DND-41 (cell line): ENCODE measurements at regions not wholly inside any gene's neighbourhood (a gene's known extent, or its start where the extent isn't known, plus 50 kb on each side); places are given as distances from the start of the nearest gene placed in this dataset.

Source experiments
- CTCF ChIP-seq: IDR thresholded peaks from 2 replicates; pipeline ENCODE4 v1.5.1; 2012; ENCODE audit warnings: borderline replicate concordance, low read length, moderate library complexity, mild to moderate bottlenecking; ENCODE audit not compliant: poor library complexity, severe bottlenecking; ENCODE audit errors: extremely low read depth
- EZH2 ChIP-seq: IDR thresholded peaks from 3 replicates; pipeline ENCODE4 v1.6.1; 2012; ENCODE audit warnings: borderline replicate concordance, low read depth, mild to moderate bottlenecking, moderate library complexity, low read length, inconsistent platforms; ENCODE audit not compliant: severe bottlenecking

GRCh38 chr9:18012170-18012569, 433.3 kb downstream of the SH3GL2 start:
- TF ChIP-seq CTCF: no peak
- no peak for TF ChIP-seq EZH2
